Astrocyte (in vitro differentiated cells and primary cell): ENCODE measurements at regions not wholly inside any gene's neighbourhood (a gene's known extent, or its start where the extent isn't known, plus 50 kb on each side); places are given as distances from the start of the nearest gene placed in this dataset.

Experiments
- EZH2 ChIP-seq: IDR thresholded peaks from 2 replicates; pipeline ENCODE4 v1.6.1; 2012; ENCODE audit warnings: mild to moderate bottlenecking, low read length, inconsistent platforms; ENCODE audit not compliant: insufficient read depth
- TF ChIP-seq, protein P1 (sequence below): IDR thresholded peaks from 2 replicates; pipeline ENCODE4 v1.5.1; 2011; ENCODE audit warnings: low read depth, mild to moderate bottlenecking, inconsistent platforms, low read length, moderate library complexity; ENCODE audit not compliant: insufficient read depth

GRCh38 chr4:188942606-188943005, 803.4 kb downstream of the TRIML1 start:
- TF ChIP-seq, protein P1, sequence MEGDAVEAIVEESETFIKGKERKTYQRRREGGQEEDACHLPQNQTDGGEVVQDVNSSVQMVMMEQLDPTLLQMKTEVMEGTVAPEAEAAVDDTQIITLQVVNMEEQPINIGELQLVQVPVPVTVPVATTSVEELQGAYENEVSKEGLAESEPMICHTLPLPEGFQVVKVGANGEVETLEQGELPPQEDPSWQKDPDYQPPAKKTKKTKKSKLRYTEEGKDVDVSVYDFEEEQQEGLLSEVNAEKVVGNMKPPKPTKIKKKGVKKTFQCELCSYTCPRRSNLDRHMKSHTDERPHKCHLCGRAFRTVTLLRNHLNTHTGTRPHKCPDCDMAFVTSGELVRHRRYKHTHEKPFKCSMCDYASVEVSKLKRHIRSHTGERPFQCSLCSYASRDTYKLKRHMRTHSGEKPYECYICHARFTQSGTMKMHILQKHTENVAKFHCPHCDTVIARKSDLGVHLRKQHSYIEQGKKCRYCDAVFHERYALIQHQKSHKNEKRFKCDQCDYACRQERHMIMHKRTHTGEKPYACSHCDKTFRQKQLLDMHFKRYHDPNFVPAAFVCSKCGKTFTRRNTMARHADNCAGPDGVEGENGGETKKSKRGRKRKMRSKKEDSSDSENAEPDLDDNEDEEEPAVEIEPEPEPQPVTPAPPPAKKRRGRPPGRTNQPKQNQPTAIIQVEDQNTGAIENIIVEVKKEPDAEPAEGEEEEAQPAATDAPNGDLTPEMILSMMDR: no peak
- no peak for TF ChIP-seq EZH2
